PC-3 (cell line): ENCODE measurements at regions not wholly inside any gene's neighbourhood (a gene's known extent, or its start where the extent isn't known, plus 50 kb on each side); places are given as distances from the start of the nearest gene placed in this dataset.

Source experiments
- ATAC-seq: fragments of 200-7000 bp; cut with Tn5 transposase; 2 replicates; pipeline ENCODE4 v1.9.1; 2020; ENCODE audit warnings: mild to moderate bottlenecking, moderate library complexity
- BruUV-seq: library from RNA; stranded (reverse); fragments of 400-500 nt; replicated peaks from 2 replicates; lab custom pipeline; 2021; lab: Mats Ljungman, UMichigan
- CTCF ChIA-PET: fragments of 300-600 bp; sonication (Branson Sonifier 250); formaldehyde crosslinking; loops from one replicate; lab custom pipeline; 2022; ENCODE audit warnings: antibody characterized with exemption; lab: Charles Lee
- POLR2A ChIA-PET: fragments of 300-600 bp; sonication (Branson Sonifier 250); formaldehyde crosslinking; loops from one replicate; lab custom pipeline; 2022; ENCODE audit warnings: antibody characterized with exemption; ENCODE audit not compliant: unreplicated experiment; lab: Charles Lee
- DNase-seq: peaks from one replicate; pipeline ENCODE4 v3.0.0-alpha.2; 2015
- H2AFZ ChIP-seq: fragments of 300-600 bp; sonication (generic); 2 replicates; pipeline ENCODE4 v1.6.0; 2016; ENCODE audit warnings: antibody characterized with exemption, low read length
- H3F3A ChIP-seq: fragments of 300-600 bp; sonication (generic); one replicate; pipeline ENCODE4 v1.6.0; 2017; ENCODE audit warnings: antibody characterized with exemption, low read length, control low read depth, mild to moderate bottlenecking; ENCODE audit not compliant: unreplicated experiment
- H3K27ac ChIP-seq: fragments of 300-600 bp; sonication (generic); 2 replicates; pipeline ENCODE4 v1.5.1; 2016; ENCODE audit warnings: mild to moderate bottlenecking, low read length
- H3K27me3 ChIP-seq: fragments of 300-600 bp; sonication (generic); 2 replicates; pipeline ENCODE4 v1.6.1; 2016; ENCODE audit warnings: low read length, mixed read lengths
- H3K36me3 ChIP-seq: fragments of 300-600 bp; sonication (generic); 2 replicates; pipeline ENCODE4 v1.6.1; 2016; ENCODE audit warnings: low read depth, mixed run types, low read length, mixed read lengths
- H3K4me1 ChIP-seq: fragments of 300-600 bp; sonication (generic); 2 replicates; pipeline ENCODE4 v1.5.1; 2016; ENCODE audit warnings: low read length; ENCODE audit not compliant: insufficient read depth
- H3K4me2 ChIP-seq: fragments of 300-600 bp; sonication (generic); 2 replicates; pipeline ENCODE4 v1.6.0; 2016; ENCODE audit warnings: low read length
- H3K4me3 ChIP-seq: fragments of 300-600 bp; sonication (generic); 2 replicates; pipeline ENCODE4 v1.5.1; 2016; ENCODE audit warnings: mild to moderate bottlenecking, low read length, mixed read lengths
- H3K79me2 ChIP-seq: fragments of 300-600 bp; sonication (generic); 2 replicates; pipeline ENCODE4 v1.6.1; 2017; ENCODE audit warnings: low read length, mixed read lengths
- H3K9ac ChIP-seq: fragments of 300-600 bp; sonication (generic); 2 replicates; pipeline ENCODE4 v1.6.0; 2016; ENCODE audit warnings: mild to moderate bottlenecking, low read length
- H3K9me2 ChIP-seq: fragments of 300-600 bp; sonication (generic); replicated peaks from 2 replicates; pipeline ENCODE4 v1.6.1; 2016; ENCODE audit warnings: mixed run types, low read length, mixed read lengths
- H3K9me3 ChIP-seq: fragments of 300-600 bp; sonication (generic); 2 replicates; pipeline ENCODE4 v1.6.1; 2016; ENCODE audit warnings: low read length, mixed read lengths
- H4K20me1 ChIP-seq: fragments of 300-600 bp; sonication (generic); 2 replicates; pipeline ENCODE4 v1.6.1; 2016; ENCODE audit warnings: low read length, mixed read lengths
- EZH2 ChIP-seq: fragments of 300-600 bp; sonication (generic); IDR thresholded peaks from one replicate; pipeline ENCODE4 v1.6.1; 2017; ENCODE audit warnings: antibody characterized with exemption, mild to moderate bottlenecking, low read length; ENCODE audit not compliant: unreplicated experiment
- EZH2phosphoT487 ChIP-seq: fragments of 300-600 bp; sonication (generic); IDR thresholded peaks from 2 replicates; pipeline ENCODE4 v1.6.1; 2018; ENCODE audit warnings: mild to moderate bottlenecking, antibody characterized with exemption, low read length, borderline replicate concordance
- intact Hi-C: fragments of 100-400 bp; cut with micrococcal nuclease; formaldehyde crosslinking; loops from 2 replicates; pipeline ENCODE4 v1.9.0; 2023
- TF ChIP-seq, protein P1 (sequence below): fragments of 300-600 bp; sonication (generic); conservative IDR thresholded peaks from 2 replicates; pipeline ENCODE4 v1.5.1; 2017; ENCODE audit warnings: antibody characterized with exemption, low read depth, mild to moderate bottlenecking, low read length

- BruUV-seq, result no TSS peak
- no peak overlapping the region for H3K4me2 ChIP-seq
- TF ChIP-seq, protein P1, sequence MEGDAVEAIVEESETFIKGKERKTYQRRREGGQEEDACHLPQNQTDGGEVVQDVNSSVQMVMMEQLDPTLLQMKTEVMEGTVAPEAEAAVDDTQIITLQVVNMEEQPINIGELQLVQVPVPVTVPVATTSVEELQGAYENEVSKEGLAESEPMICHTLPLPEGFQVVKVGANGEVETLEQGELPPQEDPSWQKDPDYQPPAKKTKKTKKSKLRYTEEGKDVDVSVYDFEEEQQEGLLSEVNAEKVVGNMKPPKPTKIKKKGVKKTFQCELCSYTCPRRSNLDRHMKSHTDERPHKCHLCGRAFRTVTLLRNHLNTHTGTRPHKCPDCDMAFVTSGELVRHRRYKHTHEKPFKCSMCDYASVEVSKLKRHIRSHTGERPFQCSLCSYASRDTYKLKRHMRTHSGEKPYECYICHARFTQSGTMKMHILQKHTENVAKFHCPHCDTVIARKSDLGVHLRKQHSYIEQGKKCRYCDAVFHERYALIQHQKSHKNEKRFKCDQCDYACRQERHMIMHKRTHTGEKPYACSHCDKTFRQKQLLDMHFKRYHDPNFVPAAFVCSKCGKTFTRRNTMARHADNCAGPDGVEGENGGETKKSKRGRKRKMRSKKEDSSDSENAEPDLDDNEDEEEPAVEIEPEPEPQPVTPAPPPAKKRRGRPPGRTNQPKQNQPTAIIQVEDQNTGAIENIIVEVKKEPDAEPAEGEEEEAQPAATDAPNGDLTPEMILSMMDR, result no peak
- no peaks in the 10 kb centered on the region for H3K4me1 ChIP-seq
- ATAC-seq (no peak), DNase-seq (no peak)
- no peaks in the 10 kb centered on the region for H3K79me2 ChIP-seq
- H3K4me3 ChIP-seq, result no peak overlapping the region
- H3K9me2 ChIP-seq, result no peaks in the 10 kb centered on the region
- H3K9ac ChIP-seq, result no peak overlapping the region
- H3K27me3 ChIP-seq, result no peaks in the 10 kb centered on the region
- no peaks in the 10 kb centered on the region for H4K20me1 ChIP-seq
- no peak overlapping the region for H2AFZ ChIP-seq
- H3K27ac ChIP-seq, result no peak overlapping the region
- H3K36me3 ChIP-seq, result no peaks in the 10 kb centered on the region
- ChIA-PET POLR2A (interaction anchor here (0.6 kb wide), 1 partner anchor 83 kb away, joined by 3 read pairs; no protein-coding TSS in a partner anchor), CTCF (no interaction called here)
- no peaks in the 10 kb centered on the region for H3K9me3 ChIP-seq
- H3F3A ChIP-seq, result no peaks in the 10 kb centered on the region
- intact Hi-C loops, result no loop called here
Observed at GRCh38 chr4:164287173-164287572, 466.8 kb upstream of the SMIM31 start.

- CTCF ChIA-PET, result no interaction called here
- POLR2A ChIA-PET, result no interaction called here
- ATAC-seq, result no peak
Observed at GRCh38 chr4:164288578-164288977, 465.4 kb upstream of the SMIM31 start.

GRCh38 chr4:164293203-164293602 lies 460.7 kb upstream of the SMIM31 start:
- CTCF ChIA-PET, result no interaction called here
- H3K9me2 ChIP-seq, result no peaks in the 10 kb centered on the region
- H4K20me1 ChIP-seq, result no peaks in the 10 kb centered on the region
- no peak overlapping the region for H3K9ac ChIP-seq
- no peaks in the 10 kb centered on the region for H3K79me2 ChIP-seq
- TF ChIP-seq, protein P1, result no peak
- no peaks in the 10 kb centered on the region for H3K9me3 ChIP-seq
- BruUV-seq, result no TSS peak
- DNase-seq (peak; percentile 14), ATAC-seq (peak; percentile 40; the same call in 1 of the 2 replicates)
- H3K4me1 ChIP-seq, result no peaks in the 10 kb centered on the region
- H3K4me3 ChIP-seq, result no peak overlapping the region
- H3K27me3 ChIP-seq, result no peaks in the 10 kb centered on the region
- intact Hi-C loops, result no loop called here
- no peak overlapping the region for H3K27ac ChIP-seq
- no peak overlapping the region for H2AFZ ChIP-seq
- POLR2A ChIA-PET, result no interaction called here
- no peaks in the 10 kb centered on the region for H3F3A ChIP-seq
- H3K36me3 ChIP-seq, result no peaks in the 10 kb centered on the region
- H3K4me2 ChIP-seq, result no peak overlapping the region

More at GRCh38 chr4:164288578-164288977, 465.4 kb upstream of the SMIM31 start:
- no peaks in the 10 kb centered on the region for H3K9me2 ChIP-seq
- TF ChIP-seq, protein P1, result no peak
- TF ChIP-seq EZH2phosphoT487 (no peak), EZH2 (no peak)
- BruUV-seq, result no TSS peak
- no peaks in the 10 kb centered on the region for H3K36me3 ChIP-seq
- no peak overlapping the region for H3K4me3 ChIP-seq
- H3K79me2 ChIP-seq, result no peaks in the 10 kb centered on the region
- no peaks in the 10 kb centered on the region for H3F3A ChIP-seq
- no peaks in the 10 kb centered on the region for H4K20me1 ChIP-seq
- no peaks in the 10 kb centered on the region for H3K4me1 ChIP-seq
- H3K9me3 ChIP-seq, result no peaks in the 10 kb centered on the region
- H3K27ac ChIP-seq, result no peak overlapping the region
- no peak for DNase-seq
- intact Hi-C loops, result no loop called here
- H3K4me2 ChIP-seq, result no peak overlapping the region
- H3K27me3 ChIP-seq, result no peaks in the 10 kb centered on the region
- H2AFZ ChIP-seq, result no peak overlapping the region
- no peak overlapping the region for H3K9ac ChIP-seq
